BJ (cell line): ENCODE measurements at regions not wholly inside any gene's neighbourhood (a gene's known extent, or its start where the extent isn't known, plus 50 kb on each side); places are given as distances from the start of the nearest gene placed in this dataset.

Source experiments
- CTCF ChIA-PET: fragments of 350-600 bp; formaldehyde crosslinking; extraction: SDS; loops from one replicate; lab custom pipeline; 2021; ENCODE audit warnings: antibody characterized with exemption, inconsistent platforms; lab: Yijun Ruan, JAX
- POLR2A ChIA-PET: fragments of 300-600 bp; sonication (Branson Sonifier 250); formaldehyde crosslinking; extraction: SDS; loops from one replicate; lab custom pipeline; 2021; ENCODE audit warnings: antibody characterized with exemption; lab: Charles Lee
- DNase-seq: peaks from one replicate; pipeline ENCODE4 v3.0.0-alpha.2; 2011; ENCODE audit warnings: low read depth
- H3K27me3 ChIP-seq: 2 replicates; pipeline ENCODE4 v1.6.0; 2011; ENCODE audit warnings: low read length; ENCODE audit not compliant: control insufficient read depth, insufficient read depth
- H3K36me3 ChIP-seq: 2 replicates; pipeline ENCODE4 v1.5.1; 2011; ENCODE audit warnings: low read length; ENCODE audit not compliant: control insufficient read depth, insufficient read depth
- H3K4me3 ChIP-seq: 2 replicates; pipeline ENCODE4 v1.5.1; 2011; ENCODE audit warnings: low read depth, mild to moderate bottlenecking, control low read depth, low read length
- CTCF ChIP-seq: IDR thresholded peaks from 2 replicates; pipeline ENCODE4 v1.5.1; 2011; ENCODE audit warnings: low read depth, mild to moderate bottlenecking, control low read depth, inconsistent platforms, low read length, moderate library complexity; ENCODE audit not compliant: insufficient read depth

DNA sequence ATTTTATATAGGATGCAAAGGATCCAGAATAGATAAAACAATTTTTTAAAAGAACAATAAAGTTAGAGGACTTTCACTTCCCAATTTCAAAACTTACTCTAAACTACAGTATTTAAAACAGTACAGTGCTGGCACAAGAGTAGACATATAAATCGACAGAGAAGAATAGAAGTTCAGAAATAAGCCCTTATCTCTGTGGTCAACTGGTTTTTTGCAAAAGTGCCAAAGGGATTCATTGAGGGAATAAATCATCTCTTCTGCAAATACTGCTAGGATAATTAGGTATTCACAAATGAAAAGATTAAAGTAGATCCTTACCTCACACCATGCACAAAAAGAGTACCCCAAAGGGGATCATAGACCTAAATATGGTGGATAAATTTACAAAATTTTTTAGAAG is 431.0 kb upstream of the HTR2A start:
- TF ChIP-seq CTCF = no peak
- Histone ChIP-seq H3K36me3 (no peaks in the 10 kb centered on the region), H3K27me3 (no peaks in the 10 kb centered on the region), H3K4me3 (no peak overlapping the region)
- ChIA-PET POLR2A (no interaction called here), CTCF (no interaction called here)
- DNase-seq = no peak

DNA sequence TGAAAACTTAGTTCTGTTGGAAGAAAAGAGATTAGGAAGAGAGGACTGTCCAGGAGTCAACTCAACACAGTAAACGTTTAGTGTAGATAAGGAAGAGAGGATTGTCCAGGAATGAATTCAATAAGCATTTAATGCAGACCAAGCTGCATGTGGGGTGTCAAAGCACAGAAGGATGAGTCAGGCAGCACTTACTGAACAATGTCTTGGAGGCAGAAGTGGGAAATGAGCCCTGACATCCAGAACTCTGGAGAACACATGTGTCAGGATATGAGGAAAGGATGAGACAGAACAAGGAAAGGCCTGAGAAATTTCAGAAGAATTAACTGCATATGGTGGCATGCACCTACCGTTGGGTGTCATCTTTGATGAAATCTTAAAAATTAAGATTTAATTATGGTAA is 429.2 kb upstream of the HTR2A start:
- no peak for TF ChIP-seq CTCF
- DNase-seq = no peak
- H3K36me3 ChIP-seq = no peaks in the 10 kb centered on the region
- CTCF ChIA-PET = interaction anchor here (1.1 kb wide), 1 partner anchor 352 kb away, joined by 3 read pairs; no protein-coding TSS in a partner anchor
- H3K4me3 ChIP-seq = no peak overlapping the region
- no peaks in the 10 kb centered on the region for H3K27me3 ChIP-seq
- POLR2A ChIA-PET = no interaction called here

DNA sequence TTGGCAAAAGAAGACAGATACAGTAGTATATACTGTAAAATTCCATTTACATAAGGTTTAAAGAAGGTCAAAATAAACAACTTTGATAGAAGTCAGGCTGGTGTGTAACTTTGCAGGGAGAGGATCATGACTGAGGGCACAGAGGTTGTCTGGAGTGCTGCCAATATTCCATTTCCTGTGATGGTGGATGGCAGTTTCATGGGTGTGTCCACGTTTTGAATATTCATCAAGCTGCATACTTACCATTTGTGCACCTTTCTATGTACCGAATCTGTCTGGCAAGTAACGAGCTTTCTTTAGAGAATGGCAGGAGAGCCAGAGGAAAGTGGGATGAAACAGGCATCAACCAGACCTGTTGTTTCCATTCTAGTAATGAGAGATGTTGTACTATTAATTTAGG is 420.5 kb upstream of the HTR2A start:
- ChIA-PET CTCF (no interaction called here), POLR2A (no interaction called here)
- DNase-seq = no peak
- H3K4me3 ChIP-seq = no peak overlapping the region
- TF ChIP-seq CTCF = no peak
- 0 out of 2 replicates have a peak, but pooled peaks cover 1% of the 10 kb centered on the region for H3K27me3 ChIP-seq
- no peaks in the 10 kb centered on the region for H3K36me3 ChIP-seq

DNA sequence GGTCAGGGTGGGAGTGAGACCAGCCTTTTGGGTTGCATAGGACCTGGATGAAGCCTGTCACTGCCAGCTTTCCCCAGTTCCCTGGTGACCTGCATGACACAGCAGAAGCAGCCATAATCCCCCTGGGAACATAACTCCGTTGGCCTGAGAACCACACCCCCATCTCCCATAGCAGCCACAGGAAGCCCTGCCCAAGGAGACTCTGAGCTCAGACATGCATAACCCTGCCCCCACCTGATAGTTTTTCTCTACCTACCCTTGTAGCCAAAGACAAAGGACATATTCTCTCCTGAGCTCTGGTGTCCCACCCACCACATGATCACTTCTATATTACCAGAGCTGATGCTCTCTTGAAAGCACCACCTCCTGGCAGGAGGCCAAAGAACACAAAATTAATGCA is 413.5 kb upstream of the HTR2A start:
- CTCF ChIA-PET = no interaction called here
- no peaks in the 10 kb centered on the region for H3K36me3 ChIP-seq
- TF ChIP-seq CTCF = no peak
- DNase-seq = no peak
- POLR2A ChIA-PET = no interaction called here
- no peak overlapping the region for H3K4me3 ChIP-seq
- H3K27me3 ChIP-seq = no peaks in the 10 kb centered on the region

- no peaks in the 10 kb centered on the region for H3K36me3 ChIP-seq
- ChIA-PET CTCF (no interaction called here), POLR2A (no interaction called here)
- H3K27me3 ChIP-seq = no peaks in the 10 kb centered on the region
- no peak for TF ChIP-seq CTCF
- H3K4me3 ChIP-seq = no peak overlapping the region
- DNase-seq = no peak
These were observed 410.1 kb upstream of the HTR2A start for GRCh38 chr13:47306991-47307390.
